HuH-7 (cell line): ENCODE measurements at regions not wholly inside any gene's neighbourhood (a gene's known extent, or its start where the extent isn't known, plus 50 kb on each side); places are given as distances from the start of the nearest gene placed in this dataset.
"Not testable (repeated sequence)": the region's sequence is repeated elsewhere in the genome, so short reads cannot be mapped to it uniquely, and the experiment has no call there.

ENCODE experiments used
- DNase-seq: peaks from one replicate; pipeline ENCODE4 v3.0.0; 2011; ENCODE audit warnings: low spot score

DNA sequence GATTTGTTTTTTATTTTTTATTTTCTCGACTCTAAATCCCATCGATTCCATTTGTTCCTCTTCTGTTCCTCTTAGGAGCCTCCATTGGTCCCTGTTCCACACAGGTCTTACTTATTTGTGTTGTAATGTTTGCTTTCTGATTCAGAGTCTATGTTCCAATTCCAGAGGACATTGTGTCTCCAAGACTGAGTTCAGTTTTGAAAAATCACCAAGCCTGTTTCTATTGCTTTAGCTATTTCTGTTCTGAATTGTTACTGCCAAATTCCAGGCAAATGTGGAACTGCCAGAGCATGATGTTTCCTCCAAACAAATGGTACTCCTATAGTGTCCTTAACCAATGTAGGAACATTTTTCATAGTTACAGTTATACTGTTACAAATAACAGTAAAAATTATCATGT, 270.9 kb upstream of the SPTLC3 start:
- DNase-seq, result no peak

DNA sequence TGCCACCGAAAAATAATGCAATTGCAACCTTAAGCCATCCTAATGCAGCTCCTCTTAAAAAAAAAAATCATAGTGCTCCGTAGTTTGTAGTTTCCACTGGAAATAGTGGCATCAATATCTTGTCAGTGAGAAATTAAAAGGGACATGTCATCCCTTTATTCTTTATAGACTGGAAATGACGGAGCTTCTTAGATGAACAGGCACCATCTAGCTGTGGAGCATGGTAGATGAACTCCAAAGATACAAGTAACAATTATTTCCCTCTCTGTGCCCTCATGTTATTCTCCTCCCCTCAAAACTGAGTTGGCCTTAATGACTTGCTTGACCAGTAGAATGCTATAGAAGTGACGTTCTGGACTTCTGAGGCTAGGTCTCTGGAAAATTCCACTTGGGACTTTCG, 268.1 kb upstream of the SPTLC3 start:
- DNase-seq, result no peak

DNA sequence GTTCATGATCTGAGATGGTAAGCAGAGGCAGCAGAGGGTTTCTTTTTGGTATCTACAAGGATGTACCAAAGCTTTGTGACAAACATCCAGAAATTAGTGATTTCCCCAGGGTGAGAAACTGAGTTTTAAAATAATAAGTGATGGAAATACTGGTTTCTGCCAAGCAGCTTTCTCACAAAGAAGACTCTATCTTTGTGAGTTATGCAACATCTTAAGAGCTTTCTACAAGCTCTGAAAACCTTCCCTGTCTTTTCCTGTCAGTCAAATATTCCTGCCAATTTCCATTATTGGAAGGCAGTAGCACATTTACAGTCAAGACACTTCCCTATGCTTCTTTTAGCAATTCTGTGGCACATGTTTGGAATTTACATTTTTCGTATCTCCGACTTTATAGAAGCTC, 264.7 kb upstream of the SPTLC3 start:
- DNase-seq, result no peak

DNA sequence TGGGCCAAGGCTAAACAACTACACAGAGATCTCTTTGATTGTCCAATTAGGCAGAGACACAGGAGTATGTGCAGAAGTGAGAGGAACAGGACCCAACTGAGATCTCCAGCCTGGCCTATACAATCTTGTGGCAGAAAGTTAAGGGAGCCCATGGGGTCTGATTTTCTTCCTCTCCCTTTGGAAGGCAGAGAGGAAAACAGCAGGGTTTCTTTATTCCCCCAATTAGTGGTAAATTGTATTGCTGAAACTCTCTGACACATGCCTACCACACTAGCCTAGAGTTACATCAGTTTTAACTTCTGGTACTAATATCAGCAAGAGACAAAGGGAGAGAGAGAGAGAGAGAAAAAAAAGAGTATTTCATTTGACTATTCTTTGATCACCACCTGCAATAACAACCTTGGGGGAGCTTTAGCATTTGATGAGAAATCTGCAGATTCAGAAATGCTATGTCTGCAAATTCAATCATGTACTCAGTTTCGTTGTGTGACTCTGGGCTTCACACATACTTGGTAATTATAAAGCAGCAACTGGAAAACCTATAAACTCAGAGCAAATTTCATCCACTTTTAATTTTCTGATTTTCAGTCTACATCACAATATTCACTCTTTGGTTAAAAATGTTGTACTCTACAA, 260.3 kb upstream of the SPTLC3 start:
- no peak for DNase-seq

DNA sequence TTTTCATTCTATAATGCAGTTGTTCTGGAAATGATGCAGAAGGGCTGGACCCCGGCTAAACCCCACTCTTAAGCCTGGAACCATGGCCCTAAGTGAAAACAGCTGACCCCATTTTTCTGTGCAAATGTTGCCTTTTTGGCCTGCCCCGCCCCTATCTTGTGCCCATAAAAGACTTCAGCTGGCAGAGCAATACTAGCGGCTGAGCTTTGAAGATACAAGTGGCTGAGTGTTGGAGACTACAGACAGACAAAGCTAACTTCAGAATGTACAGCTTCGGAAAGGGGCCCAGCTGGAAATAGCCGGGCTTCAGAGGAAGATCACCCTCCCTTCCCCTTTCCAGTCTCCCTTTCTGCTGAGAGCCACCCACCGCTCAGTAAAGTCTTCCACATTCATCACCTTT, 258.6 kb upstream of the SPTLC3 start:
- no peak for DNase-seq

DNA sequence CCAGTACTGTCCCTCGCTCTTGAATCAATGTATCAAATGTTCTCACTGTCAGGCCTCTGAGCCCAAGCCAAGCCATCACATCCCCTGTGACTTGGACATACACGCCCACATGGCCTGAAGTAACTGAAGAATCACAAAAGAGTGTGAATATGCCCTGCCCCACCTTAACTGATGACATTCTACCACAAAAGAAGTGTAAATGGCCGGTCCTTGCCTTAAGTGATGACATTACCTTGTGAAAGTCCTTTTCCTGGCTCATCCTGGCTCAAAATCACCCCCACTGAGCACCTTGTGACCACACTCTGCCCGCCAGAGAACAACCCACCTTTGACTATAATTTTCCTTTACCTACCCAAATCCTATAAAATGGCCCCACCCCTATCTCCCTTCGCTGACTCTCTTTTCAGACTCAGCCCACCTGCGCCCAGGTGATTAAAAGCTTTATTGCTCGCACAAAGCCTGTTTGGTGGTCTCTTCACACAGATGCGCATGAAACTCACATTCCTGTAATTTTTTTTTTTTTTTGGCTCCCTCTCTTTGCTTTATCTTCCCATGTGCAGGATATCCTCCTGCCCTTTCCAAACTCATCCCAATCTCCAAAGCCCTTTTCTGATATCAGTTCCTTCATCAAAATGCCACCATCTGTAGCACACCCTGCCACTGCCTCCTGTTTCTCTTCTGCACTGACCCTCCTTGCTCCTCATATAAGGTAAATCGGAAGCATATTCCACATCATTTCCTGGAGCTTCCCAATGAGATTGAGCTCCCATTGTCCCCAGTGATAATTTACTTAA, 255.7 kb upstream of the SPTLC3 start:
- DNase-seq, result not testable (repeated sequence)

DNA sequence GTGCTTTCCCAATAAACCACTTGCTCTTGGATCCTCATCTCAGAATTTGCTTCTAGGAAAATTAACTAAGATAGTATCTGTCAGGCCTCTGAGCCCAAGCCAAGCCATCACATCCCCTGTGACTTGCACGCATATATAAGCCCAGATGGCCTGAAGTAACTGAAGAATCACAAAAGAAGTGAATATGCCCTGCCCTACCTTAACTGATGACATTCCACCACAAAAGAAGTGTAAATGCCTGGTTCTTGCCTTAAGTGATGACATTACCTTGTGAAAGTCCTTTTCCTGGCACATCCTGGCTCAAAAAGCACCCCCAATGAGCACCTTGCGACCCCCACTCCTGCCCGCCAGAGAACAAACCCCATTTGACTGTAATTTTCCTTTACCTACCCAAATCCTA, 255.0 kb upstream of the SPTLC3 start:
- not testable (repeated sequence) for DNase-seq

DNA sequence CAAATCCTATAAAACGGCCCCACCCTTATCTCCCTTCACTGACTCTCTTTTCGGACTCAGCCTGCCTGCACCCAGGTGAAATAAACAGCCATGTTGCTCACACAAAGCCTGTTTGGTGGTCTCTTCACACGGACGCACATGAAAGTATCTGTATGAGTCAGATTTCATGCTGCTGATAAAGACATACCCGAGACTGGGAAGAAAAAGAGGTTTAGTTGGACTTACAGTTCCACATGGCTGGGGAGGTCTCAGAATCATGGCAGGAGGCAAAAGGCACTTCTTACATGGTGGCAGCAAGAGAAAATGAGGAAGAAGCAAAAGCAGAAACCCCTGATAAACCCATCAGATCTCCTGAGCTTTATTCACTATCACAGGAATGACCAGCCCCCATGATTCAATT, 249.3 kb upstream of the SPTLC3 start:
- not testable (repeated sequence) for DNase-seq

DNA sequence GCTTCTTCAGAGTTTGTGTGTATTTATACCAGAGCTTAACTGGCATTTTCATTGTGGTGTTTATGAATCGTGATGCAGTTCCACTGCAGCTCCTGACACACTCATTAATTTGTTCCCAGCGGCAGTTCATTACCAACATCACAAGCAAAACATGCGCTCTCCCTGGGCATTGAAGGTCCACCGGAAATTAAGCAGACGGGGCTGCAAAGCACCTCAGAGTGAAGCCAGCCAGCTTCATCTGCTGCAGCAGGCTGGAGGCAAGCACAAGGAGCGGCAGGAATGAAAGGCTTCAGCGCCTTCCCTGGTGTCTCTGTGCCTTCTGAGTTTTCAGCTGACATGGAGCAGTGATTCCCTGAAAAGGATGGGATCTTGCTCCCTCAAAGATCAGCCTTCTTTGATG, 246.0 kb upstream of the SPTLC3 start:
- no peak for DNase-seq

DNA sequence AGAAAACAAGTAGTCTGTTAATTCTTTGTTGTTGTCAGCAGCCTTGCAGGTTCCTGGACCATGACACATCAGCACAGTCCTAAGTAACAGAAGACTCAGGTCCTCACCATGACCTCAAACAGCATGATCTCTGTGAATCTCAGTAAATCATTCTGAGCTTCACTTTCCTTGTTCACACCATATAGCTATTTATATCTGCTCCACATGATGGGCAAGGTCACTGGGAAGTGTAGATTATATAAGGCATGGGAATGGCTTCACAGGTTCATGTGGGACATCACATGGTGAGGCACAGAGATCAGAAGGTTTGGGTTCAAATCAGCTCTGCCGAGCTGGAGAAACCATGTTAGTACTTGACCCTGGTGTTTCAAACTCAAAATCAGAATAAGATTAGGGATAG, 245.4 kb upstream of the SPTLC3 start:
- DNase-seq, result no peak

DNA sequence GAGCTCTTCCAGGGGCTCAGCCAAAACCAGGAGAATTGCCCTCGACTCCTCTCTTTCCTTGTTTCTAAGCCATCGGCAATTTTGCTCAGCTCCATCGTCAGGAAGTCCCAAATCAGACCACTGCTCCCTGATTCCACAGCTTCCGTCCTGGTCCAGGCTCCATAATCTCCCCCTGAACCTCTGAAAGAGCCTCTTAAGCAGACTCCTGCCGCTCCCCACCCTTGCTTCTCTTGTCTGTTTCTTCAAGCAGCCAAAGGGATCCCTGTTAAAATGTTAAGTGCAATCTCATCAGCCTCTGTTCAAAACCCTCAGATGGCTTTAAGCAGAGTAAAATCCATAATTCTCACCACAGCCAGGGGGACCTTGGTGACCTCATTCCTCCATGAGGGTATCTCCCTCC, 244.7 kb upstream of the SPTLC3 start:
- no peak for DNase-seq

DNA sequence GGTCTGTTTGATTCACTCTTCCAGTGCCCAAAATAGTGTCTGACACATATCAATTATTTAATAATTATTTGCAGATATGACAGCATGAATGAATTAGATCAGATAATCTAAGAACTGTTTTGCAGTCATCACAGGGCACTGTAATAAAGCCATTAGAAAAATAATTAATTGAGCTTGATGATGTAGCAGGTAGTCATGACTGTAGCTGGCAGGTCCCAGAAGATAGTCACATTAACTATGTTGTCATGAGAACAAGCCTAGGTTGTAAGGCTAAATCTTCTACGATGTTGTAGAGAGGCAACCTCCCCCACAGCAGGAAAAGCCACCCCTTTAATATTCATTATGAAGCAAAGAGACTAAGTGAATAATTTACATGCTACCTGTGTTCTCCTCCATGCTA, 243.9 kb upstream of the SPTLC3 start:
- DNase-seq, result no peak

DNA sequence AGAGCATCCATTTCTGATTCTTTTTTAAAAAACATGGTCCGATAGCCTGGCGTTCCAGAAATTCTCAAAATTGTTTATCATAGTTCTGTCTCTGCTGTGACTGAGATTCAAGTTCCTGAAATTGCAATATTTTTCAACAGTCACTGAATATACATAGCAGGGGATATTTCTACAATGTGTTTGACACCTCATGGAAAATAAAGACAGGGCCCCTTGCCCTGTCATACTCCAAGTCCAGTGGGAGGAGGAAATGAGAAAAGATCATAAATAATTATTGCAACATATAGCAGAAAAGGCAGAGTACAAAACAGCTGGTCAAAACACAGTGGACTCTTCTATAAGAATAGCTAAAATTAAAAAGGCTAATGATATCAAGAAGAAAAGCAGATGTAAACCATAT, 234.8 kb upstream of the SPTLC3 start:
- DNase-seq, result no peak

DNA sequence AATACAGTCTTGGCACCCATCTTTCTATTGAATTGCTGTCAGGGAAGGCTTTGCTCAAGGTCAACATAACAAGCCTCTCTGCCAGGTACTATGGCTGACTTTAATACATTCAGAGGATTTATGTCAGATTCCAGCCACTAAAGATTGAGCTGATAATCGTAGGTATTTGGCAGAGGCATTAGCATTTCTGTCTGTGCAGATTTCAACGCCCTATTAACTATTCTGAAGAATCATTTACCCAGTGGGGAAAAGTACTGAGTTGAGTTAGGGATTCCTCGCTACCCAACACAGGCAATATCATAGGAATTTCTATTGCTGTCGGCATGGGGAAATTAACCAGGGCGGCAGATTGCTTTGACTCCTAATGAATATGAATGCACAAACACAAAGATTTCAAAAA, 233.7 kb upstream of the SPTLC3 start:
- no peak for DNase-seq

DNA sequence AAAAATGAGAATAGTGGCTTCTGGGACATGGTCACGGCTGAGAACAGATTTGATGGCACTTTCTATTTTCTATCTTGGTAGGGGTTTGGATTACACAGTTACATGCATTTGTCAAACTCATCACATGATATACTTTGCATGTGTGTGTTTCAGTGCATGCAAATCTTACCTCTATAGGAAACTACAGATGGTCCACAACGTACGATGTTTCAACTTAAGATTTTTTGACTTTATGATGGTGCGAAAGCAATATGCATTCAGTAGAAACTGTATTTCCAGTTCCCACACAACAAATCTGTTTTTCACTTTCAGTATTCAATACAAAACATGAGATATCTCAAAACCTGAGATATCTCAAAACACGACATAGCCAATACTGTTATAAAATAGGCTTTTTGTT, 231.8 kb upstream of the SPTLC3 start:
- no peak for DNase-seq

DNA sequence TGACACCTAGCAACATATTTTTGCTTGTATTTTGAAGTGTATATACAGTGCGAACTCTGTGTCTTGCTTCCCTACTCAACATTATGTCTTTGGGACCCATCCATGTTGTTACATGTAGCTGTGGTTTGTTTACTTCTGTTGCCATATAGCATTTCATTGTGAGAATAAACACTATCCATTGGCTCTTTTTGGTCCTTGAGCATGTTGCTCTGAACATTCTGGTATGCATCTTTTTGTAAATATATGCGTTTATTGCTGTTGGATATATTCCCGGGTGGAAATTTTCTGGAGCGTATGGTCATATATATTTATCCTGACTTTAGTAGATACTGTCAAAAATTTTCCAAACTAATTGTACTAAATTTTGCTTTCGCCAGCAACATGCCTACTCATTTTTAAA, 222.5 kb upstream of the SPTLC3 start:
- DNase-seq, result no peak

DNA sequence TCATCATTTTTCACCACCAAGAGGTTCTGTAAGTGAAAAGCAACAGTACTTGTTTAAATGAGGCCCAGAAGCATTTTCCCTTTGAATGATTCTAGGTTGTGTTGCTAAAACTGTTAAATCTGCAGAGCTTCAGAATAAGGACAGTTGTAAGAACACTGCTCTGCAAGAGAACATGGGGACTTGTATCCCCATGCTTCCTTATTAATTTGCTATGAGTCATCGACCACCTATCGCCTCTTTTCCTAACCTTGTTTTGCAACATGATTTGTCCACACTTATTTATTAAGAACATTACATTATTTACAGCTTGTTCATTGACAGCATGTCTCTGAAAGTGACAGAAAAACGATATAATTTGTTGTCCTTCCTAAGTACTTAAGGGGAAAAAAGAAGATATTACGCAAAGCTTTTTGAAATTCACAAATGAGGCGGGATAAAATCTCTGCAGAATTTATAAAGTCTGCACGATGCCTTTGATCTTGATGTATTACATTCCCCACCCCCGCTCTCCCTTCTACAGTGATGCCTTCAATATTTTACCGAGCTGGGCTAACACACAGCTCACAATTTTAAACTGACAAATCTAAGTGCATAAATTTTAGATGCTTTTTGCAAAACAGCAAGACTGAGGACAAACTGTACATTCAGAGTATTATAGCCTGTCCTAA, 220.0 kb upstream of the SPTLC3 start:
- no peak for DNase-seq

DNA sequence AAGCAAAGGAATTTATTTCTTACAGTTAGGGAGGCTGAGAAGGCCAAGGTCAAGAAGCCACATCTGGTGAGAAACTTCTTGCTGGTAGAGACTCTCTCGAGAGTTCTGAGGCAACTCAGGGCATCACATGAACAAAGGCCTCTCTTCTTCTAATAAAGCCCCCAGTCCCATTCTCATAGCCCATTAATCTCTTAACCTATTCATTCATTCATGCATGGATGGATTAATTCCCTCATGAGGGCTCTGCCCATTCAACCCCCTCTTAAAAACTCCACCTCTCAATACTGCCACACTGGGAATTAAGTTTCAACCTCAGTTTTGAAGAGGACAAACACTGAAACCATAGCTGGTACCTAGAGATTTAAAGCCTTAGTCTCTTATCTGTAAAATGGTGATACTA, 217.9 kb upstream of the SPTLC3 start:
- no peak for DNase-seq

DNA sequence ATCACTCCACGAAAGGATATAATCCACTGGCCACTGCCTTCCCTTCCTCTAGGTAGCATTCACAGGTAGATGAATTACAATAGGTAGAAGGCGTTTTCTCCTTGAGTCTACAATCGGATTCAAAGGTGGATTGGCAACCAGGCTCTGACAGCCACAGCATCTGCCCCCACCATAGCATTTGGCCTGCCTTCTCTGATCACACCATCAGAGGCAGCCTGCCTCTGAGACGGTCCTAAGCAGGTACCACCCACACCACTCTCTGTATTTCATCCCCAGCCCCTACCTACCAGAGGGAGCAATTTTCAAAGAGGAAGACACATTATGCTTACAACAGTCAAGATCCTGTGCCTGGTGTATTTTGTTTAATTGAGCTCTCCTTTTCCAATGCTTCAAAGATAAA, 210.5 kb upstream of the SPTLC3 start:
- no peak for DNase-seq

DNA sequence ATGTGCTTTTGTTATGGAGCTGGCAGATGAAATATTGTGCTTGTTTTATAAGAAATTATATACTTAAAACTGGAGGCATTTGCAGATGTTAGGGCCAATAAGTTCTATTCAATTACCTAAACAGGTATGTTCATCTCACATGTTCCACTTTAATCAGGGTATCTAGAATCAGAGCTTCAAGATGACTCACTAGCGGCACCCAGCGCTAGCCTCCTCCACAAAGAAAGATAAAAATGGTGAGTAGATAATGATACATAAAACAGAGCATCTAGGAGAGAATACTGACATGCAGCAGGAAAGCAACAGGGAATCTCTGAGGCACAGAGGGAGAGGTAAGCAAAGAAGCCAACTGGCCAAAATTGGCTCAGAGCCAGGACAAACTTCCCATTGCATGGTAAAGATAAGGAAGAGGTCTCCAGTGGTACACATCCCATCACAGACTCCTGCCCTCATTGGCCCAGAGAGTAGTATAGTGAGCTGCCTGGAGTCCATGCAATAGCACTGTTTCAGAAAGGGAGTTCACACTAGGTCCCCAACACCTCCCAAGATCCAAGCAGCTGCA, 200.7 kb upstream of the SPTLC3 start:
- DNase-seq, result no peak

DNA sequence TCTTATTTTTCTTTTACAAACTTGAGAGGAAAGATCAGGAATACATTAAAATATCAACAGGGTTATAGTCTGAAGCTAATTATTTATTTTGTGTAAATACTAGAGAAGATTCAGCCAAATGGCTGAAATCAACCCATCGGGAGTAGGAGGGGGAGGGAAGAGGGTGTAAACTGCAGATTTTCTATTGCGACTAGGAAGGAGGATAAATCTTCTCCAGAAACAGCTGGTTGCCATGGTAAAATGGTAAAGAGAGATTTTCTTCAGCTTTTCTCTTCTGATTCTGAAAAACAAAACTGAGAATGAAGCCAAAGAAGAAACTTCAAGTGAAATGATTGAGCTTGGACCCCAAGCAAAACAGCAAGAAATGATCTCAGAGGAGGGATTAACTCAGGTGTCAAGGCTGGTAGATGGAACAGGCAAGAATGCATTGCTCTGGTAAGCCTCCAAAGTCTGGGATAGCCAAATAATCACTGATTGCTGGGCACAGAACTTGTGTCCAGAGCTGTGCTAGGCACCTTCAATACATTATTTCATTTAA, 193.5 kb upstream of the SPTLC3 start:
- no peak for DNase-seq

DNA sequence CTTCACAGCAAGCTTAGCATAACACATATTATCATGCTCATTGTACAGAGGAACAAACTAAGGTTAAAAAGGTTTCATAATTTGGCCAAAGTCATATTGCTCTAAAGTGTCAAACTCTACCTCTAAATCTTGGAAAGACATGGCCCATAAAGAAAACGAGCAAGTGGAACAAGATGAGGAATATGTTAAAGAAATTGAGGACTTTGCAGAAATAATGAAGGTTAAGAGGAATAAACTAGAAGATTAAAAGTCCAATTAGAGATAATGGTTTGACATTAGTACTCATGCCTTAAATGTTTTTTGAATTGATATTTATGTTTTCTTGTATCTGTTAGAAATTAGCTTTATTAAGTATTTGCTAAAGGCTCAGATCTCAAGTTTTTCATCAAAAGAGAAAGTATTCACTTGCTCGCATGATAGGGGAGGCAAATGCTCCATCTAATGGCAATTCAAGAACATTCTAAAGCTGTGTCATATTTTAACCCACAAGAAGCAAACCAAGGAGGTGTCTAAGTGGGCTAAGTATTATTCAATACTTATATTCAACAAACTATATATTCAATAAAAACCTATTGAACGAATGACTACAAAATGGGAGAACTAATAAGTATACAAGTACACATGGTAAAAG, 192.9 kb upstream of the SPTLC3 start:
- DNase-seq, result no peak
